ENCODE measurements at regions not wholly inside any gene's neighbourhood (a gene's known extent, or its start where the extent isn't known, plus 50 kb on each side); places are given as distances from the start of the nearest gene placed in this dataset.

GRCh38 chr1:34618381-34618780 is 136.5 kb upstream of the GJB5 start:
- Histone ChIP-seq H3K9me3 (ENCODE audit: control insufficient read depth in 1 of 2, low read length in 2 of 2) (no peaks in the 10 kb centered on the region), H3K27ac (ENCODE audit: low read length) (no peak overlapping the region), H3K27me3 (ENCODE audit: low read depth, low read length) (no peaks in the 10 kb centered on the region), H3K4me1 (ENCODE audit: control insufficient read depth in 1 of 2, insufficient read depth in 2 of 2, low read length in 2 of 2) (no peaks in the 10 kb centered on the region), H3K4me3 (ENCODE audit: low read depth in 1 of 2, low read length in 2 of 2) (no peak overlapping the region), H3K36me3 (ENCODE audit: control insufficient read depth in 1 of 2, insufficient read depth in 2 of 2, low read length in 2 of 2) (no peaks in the 10 kb centered on the region)

GRCh38 chr1:34619256-34619655 is 135.6 kb upstream of the GJB5 start:
- no peaks in the 10 kb centered on the region for H3K27me3 ChIP-seq (ENCODE audit: low read depth, low read length)
- no peaks in the 10 kb centered on the region for H3K9me3 ChIP-seq (ENCODE audit: control insufficient read depth in 1 of 2, low read length in 2 of 2)

GRCh38 chr1:34621916-34622315 is 132.9 kb upstream of the GJB5 start:
- H3K27ac ChIP-seq (ENCODE audit: low read length) = no peak overlapping the region
- no peaks in the 10 kb centered on the region for H3K9me3 ChIP-seq (ENCODE audit: control insufficient read depth in 1 of 2, low read length in 2 of 2)
- no peaks in the 10 kb centered on the region for H3K4me1 ChIP-seq (ENCODE audit: control insufficient read depth in 1 of 2, insufficient read depth in 2 of 2, low read length in 2 of 2)
- no peak overlapping the region for H3K4me3 ChIP-seq (ENCODE audit: low read depth in 1 of 2, low read length in 2 of 2)
- no peaks in the 10 kb centered on the region for H3K36me3 ChIP-seq (ENCODE audit: control insufficient read depth in 1 of 2, insufficient read depth in 2 of 2, low read length in 2 of 2)
- no peaks in the 10 kb centered on the region for H3K27me3 ChIP-seq (ENCODE audit: low read depth, low read length)

More at GRCh38 chr1:34619256-34619655, 135.6 kb upstream of the GJB5 start:
- Histone ChIP-seq H3K4me1 (ENCODE audit: control insufficient read depth in 1 of 2, insufficient read depth in 2 of 2, low read length in 2 of 2) (no peaks in the 10 kb centered on the region), H3K4me3 (ENCODE audit: low read depth in 1 of 2, low read length in 2 of 2) (no peak overlapping the region), H3K27ac (ENCODE audit: low read length) (no peak overlapping the region), H3K36me3 (ENCODE audit: control insufficient read depth in 1 of 2, insufficient read depth in 2 of 2, low read length in 2 of 2) (no peaks in the 10 kb centered on the region)

- Histone ChIP-seq H3K4me3 (ENCODE audit: low read depth in 1 of 2, low read length in 2 of 2) (no peak overlapping the region), H3K36me3 (ENCODE audit: control insufficient read depth in 1 of 2, insufficient read depth in 2 of 2, low read length in 2 of 2) (no peaks in the 10 kb centered on the region), H3K9me3 (ENCODE audit: control insufficient read depth in 1 of 2, low read length in 2 of 2) (no peaks in the 10 kb centered on the region), H3K27ac (ENCODE audit: low read length) (no peak overlapping the region), H3K27me3 (ENCODE audit: low read depth, low read length) (no peaks in the 10 kb centered on the region), H3K4me1 (ENCODE audit: control insufficient read depth in 1 of 2, insufficient read depth in 2 of 2, low read length in 2 of 2) (no peaks in the 10 kb centered on the region)
Measured at GRCh38 chr1:34625521-34626015, 129.3 kb upstream of the GJB5 start.

- H3K27ac ChIP-seq (ENCODE audit: low read length) = no peak overlapping the region
- H3K27me3 ChIP-seq (ENCODE audit: low read depth, low read length) = no peaks in the 10 kb centered on the region
- H3K36me3 ChIP-seq (ENCODE audit: control insufficient read depth in 1 of 2, insufficient read depth in 2 of 2, low read length in 2 of 2) = no peaks in the 10 kb centered on the region
- no peaks in the 10 kb centered on the region for H3K9me3 ChIP-seq (ENCODE audit: control insufficient read depth in 1 of 2, low read length in 2 of 2)
- H3K4me3 ChIP-seq (ENCODE audit: low read depth in 1 of 2, low read length in 2 of 2) = no peak overlapping the region
- no peaks in the 10 kb centered on the region for H3K4me1 ChIP-seq (ENCODE audit: control insufficient read depth in 1 of 2, insufficient read depth in 2 of 2, low read length in 2 of 2)
Measured at GRCh38 chr1:34627465-34628240, 127.2 kb upstream of the GJB5 start.

GRCh38 chr1:34631126-34631525 is 123.7 kb upstream of the GJB5 start:
- H3K36me3 ChIP-seq (ENCODE audit: control insufficient read depth in 1 of 2, insufficient read depth in 2 of 2, low read length in 2 of 2) = no peaks in the 10 kb centered on the region
- no peaks in the 10 kb centered on the region for H3K27me3 ChIP-seq (ENCODE audit: low read depth, low read length)
- no peak overlapping the region for H3K27ac ChIP-seq (ENCODE audit: low read length)
- no peaks in the 10 kb centered on the region for H3K9me3 ChIP-seq (ENCODE audit: control insufficient read depth in 1 of 2, low read length in 2 of 2)
- no peak overlapping the region for H3K4me3 ChIP-seq (ENCODE audit: low read depth in 1 of 2, low read length in 2 of 2)
- H3K4me1 ChIP-seq (ENCODE audit: control insufficient read depth in 1 of 2, insufficient read depth in 2 of 2, low read length in 2 of 2) = no peaks in the 10 kb centered on the region

- Histone ChIP-seq H3K36me3 (ENCODE audit: control insufficient read depth in 1 of 2, insufficient read depth in 2 of 2, low read length in 2 of 2) (no peaks in the 10 kb centered on the region), H3K4me3 (ENCODE audit: low read depth in 1 of 2, low read length in 2 of 2) (no peak overlapping the region), H3K27me3 (ENCODE audit: low read depth, low read length) (no peaks in the 10 kb centered on the region), H3K27ac (ENCODE audit: low read length) (no peak overlapping the region), H3K4me1 (ENCODE audit: control insufficient read depth in 1 of 2, insufficient read depth in 2 of 2, low read length in 2 of 2) (no peaks in the 10 kb centered on the region), H3K9me3 (ENCODE audit: control insufficient read depth in 1 of 2, low read length in 2 of 2) (no peaks in the 10 kb centered on the region)
Measured at GRCh38 chr1:34639701-34640100, 115.1 kb upstream of the GJB5 start.

- Histone ChIP-seq H3K27me3 (ENCODE audit: low read depth, low read length) (peaks cover 6% of the 10 kb centered on the region), H3K4me1 (ENCODE audit: control insufficient read depth in 1 of 2, insufficient read depth in 2 of 2, low read length in 2 of 2) (no peaks in the 10 kb centered on the region), H3K4me3 (ENCODE audit: low read depth in 1 of 2, low read length in 2 of 2) (no peak overlapping the region), H3K27ac (ENCODE audit: low read length) (no peak overlapping the region), H3K36me3 (ENCODE audit: control insufficient read depth in 1 of 2, insufficient read depth in 2 of 2, low read length in 2 of 2) (no peaks in the 10 kb centered on the region), H3K9me3 (ENCODE audit: control insufficient read depth in 1 of 2, low read length in 2 of 2) (no peaks in the 10 kb centered on the region)
Measured at GRCh38 chr1:34640654-34641401, 114.0 kb upstream of the GJB5 start.

GRCh38 chr1:34642679-34643078 is 112.2 kb upstream of the GJB5 start:
- Histone ChIP-seq H3K4me1 (ENCODE audit: control insufficient read depth in 1 of 2, insufficient read depth in 2 of 2, low read length in 2 of 2) (no peaks in the 10 kb centered on the region), H3K36me3 (ENCODE audit: control insufficient read depth in 1 of 2, insufficient read depth in 2 of 2, low read length in 2 of 2) (no peaks in the 10 kb centered on the region), H3K27ac (ENCODE audit: low read length) (no peak overlapping the region), H3K9me3 (ENCODE audit: control insufficient read depth in 1 of 2, low read length in 2 of 2) (no peaks in the 10 kb centered on the region), H3K27me3 (ENCODE audit: low read depth, low read length) (peaks cover 6% of the 10 kb centered on the region), H3K4me3 (ENCODE audit: low read depth in 1 of 2, low read length in 2 of 2) (no peak overlapping the region)

- H3K36me3 ChIP-seq (ENCODE audit: control insufficient read depth in 1 of 2, insufficient read depth in 2 of 2, low read length in 2 of 2) = no peaks in the 10 kb centered on the region
- peaks cover 6% of the 10 kb centered on the region for H3K27me3 ChIP-seq (ENCODE audit: low read depth, low read length)
- H3K9me3 ChIP-seq (ENCODE audit: control insufficient read depth in 1 of 2, low read length in 2 of 2) = no peaks in the 10 kb centered on the region
- H3K27ac ChIP-seq (ENCODE audit: low read length) = no peak overlapping the region
- H3K4me3 ChIP-seq (ENCODE audit: low read depth in 1 of 2, low read length in 2 of 2) = no peak overlapping the region
- no peaks in the 10 kb centered on the region for H3K4me1 ChIP-seq (ENCODE audit: control insufficient read depth in 1 of 2, insufficient read depth in 2 of 2, low read length in 2 of 2)
Measured at GRCh38 chr1:34645109-34645688, 109.6 kb upstream of the GJB5 start.

GRCh38 chr1:34645919-34646318 is 108.9 kb upstream of the GJB5 start:
- H3K27ac ChIP-seq (ENCODE audit: low read length) = no peak overlapping the region
- H3K4me1 ChIP-seq (ENCODE audit: control insufficient read depth in 1 of 2, insufficient read depth in 2 of 2, low read length in 2 of 2) = no peaks in the 10 kb centered on the region
- H3K9me3 ChIP-seq (ENCODE audit: control insufficient read depth in 1 of 2, low read length in 2 of 2) = no peaks in the 10 kb centered on the region
- peaks cover 6% of the 10 kb centered on the region for H3K27me3 ChIP-seq (ENCODE audit: low read depth, low read length)
- no peaks in the 10 kb centered on the region for H3K36me3 ChIP-seq (ENCODE audit: control insufficient read depth in 1 of 2, insufficient read depth in 2 of 2, low read length in 2 of 2)
- H3K4me3 ChIP-seq (ENCODE audit: low read depth in 1 of 2, low read length in 2 of 2) = no peak overlapping the region
